ENCODE measurements at regions not wholly inside any gene's neighbourhood (a gene's known extent, or its start where the extent isn't known, plus 50 kb on each side); places are given as distances from the start of the nearest gene placed in this dataset.

DNA sequence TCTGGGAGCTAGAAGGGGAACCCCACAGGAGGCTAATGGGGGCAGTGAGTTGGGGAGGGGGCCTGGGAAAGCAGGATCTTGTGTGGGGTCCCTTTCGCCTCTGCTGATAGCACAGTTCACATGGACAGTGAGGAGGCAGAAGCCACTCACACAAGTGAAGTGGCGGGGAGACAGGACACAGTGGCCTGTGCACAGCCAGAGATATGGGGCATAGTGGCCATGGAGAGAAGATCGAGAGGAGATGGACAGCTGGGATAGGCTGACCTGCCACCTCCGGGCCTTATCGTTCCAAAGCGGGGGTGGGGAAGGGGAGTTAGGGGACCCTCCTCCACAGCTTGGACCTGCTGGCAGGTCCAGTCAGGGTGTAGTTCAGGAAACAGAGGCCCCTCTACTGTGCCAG lies 69.8 kb upstream of the EDAR start:
- TF ChIP-seq, protein P1, sequence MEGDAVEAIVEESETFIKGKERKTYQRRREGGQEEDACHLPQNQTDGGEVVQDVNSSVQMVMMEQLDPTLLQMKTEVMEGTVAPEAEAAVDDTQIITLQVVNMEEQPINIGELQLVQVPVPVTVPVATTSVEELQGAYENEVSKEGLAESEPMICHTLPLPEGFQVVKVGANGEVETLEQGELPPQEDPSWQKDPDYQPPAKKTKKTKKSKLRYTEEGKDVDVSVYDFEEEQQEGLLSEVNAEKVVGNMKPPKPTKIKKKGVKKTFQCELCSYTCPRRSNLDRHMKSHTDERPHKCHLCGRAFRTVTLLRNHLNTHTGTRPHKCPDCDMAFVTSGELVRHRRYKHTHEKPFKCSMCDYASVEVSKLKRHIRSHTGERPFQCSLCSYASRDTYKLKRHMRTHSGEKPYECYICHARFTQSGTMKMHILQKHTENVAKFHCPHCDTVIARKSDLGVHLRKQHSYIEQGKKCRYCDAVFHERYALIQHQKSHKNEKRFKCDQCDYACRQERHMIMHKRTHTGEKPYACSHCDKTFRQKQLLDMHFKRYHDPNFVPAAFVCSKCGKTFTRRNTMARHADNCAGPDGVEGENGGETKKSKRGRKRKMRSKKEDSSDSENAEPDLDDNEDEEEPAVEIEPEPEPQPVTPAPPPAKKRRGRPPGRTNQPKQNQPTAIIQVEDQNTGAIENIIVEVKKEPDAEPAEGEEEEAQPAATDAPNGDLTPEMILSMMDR (conservative IDR thresholded peaks at IDR 0.05), result no peak
- TF ChIP-seq ZFX (IDR thresholded peaks at IDR 0.05), result no peak
